Neural progenitor cell (in vitro differentiated cells): ENCODE measurements at regions not wholly inside any gene's neighbourhood (a gene's known extent, or its start where the extent isn't known, plus 50 kb on each side); places are given as distances from the start of the nearest gene placed in this dataset.

Experiments used
- DNase-seq: peaks from one replicate; pipeline ENCODE4 v3.0.0-alpha.2; 2016; ENCODE audit warnings: low spot score
- H2AFZ ChIP-seq: fragments of 200-600 bp; sonication (generic); replicated peaks from 2 replicates; pipeline ENCODE4 v1.6.1; 2016; ENCODE audit warnings: antibody characterized with exemption
- H3F3A ChIP-seq: fragments of 200-600 bp; sonication (generic); 2 replicates; pipeline ENCODE4 v1.6.1; 2016; ENCODE audit warnings: antibody characterized with exemption, low read depth
- H3K27ac ChIP-seq: fragments of 200-600 bp; sonication (generic); 2 replicates; pipeline ENCODE4 v1.5.1; 2016; ENCODE audit warnings: mild to moderate bottlenecking
- H3K27me3 ChIP-seq: fragments of 200-600 bp; sonication (generic); 2 replicates; pipeline ENCODE4 v1.6.1; 2016; ENCODE audit warnings: mild to moderate bottlenecking, moderate library complexity
- H3K36me3 ChIP-seq: fragments of 200-600 bp; sonication (generic); 2 replicates; pipeline ENCODE4 v1.5.1; 2016
- H3K4me1 ChIP-seq: fragments of 200-600 bp; sonication (generic); 2 replicates; pipeline ENCODE4 v1.6.1; 2016; ENCODE audit warnings: mixed run types
- H3K4me2 ChIP-seq: fragments of 200-600 bp; sonication (generic); 2 replicates; pipeline ENCODE4 v1.6.1; 2016
- H3K4me3 ChIP-seq: fragments of 200-600 bp; sonication (generic); 2 replicates; pipeline ENCODE4 v1.5.1; 2016
- H3K79me2 ChIP-seq: fragments of 200-600 bp; sonication (generic); 2 replicates; pipeline ENCODE4 v1.6.1; 2016; ENCODE audit warnings: low read depth
- H3K9ac ChIP-seq: fragments of 200-600 bp; sonication (generic); 2 replicates; pipeline ENCODE4 v1.6.1; 2016
- H3K9me3 ChIP-seq: fragments of 200-600 bp; sonication (generic); 2 replicates; pipeline ENCODE4 v1.5.1; 2016; ENCODE audit warnings: low read depth
- H4K20me1 ChIP-seq: fragments of 200-600 bp; sonication (generic); 2 replicates; pipeline ENCODE4 v1.6.1; 2016; ENCODE audit warnings: low read depth
- H3K27ac Mint-ChIP-seq: 3 replicates; pipeline ENCODE4 v1.8.0; 2021; ENCODE audit warnings: mixed read lengths
- H3K27me3 Mint-ChIP-seq: 2 replicates; pipeline ENCODE4 v1.8.0; 2022; ENCODE audit warnings: low read depth, mild to moderate bottlenecking, inconsistent platforms, moderate library complexity, mixed read lengths; ENCODE audit not compliant: insufficient read depth
- H3K36me3 Mint-ChIP-seq: 3 replicates; pipeline ENCODE4 v1.8.0; 2021; ENCODE audit warnings: mixed read lengths
- H3K4me1 Mint-ChIP-seq: 3 replicates; pipeline ENCODE4 v1.8.0; 2021; ENCODE audit warnings: mixed read lengths
- H3K4me3 Mint-ChIP-seq: 3 replicates; pipeline ENCODE4 v1.8.0; 2021; ENCODE audit warnings: mild to moderate bottlenecking, moderate library complexity, mixed read lengths
- H3K9me3 Mint-ChIP-seq: 3 replicates; pipeline ENCODE4 v1.8.0; 2020; ENCODE audit warnings: mixed read lengths
- CTCF ChIP-seq: fragments of 200-600 bp; sonication (generic); IDR thresholded peaks from 2 replicates; pipeline ENCODE4 v1.5.1; 2017; ENCODE audit warnings: antibody characterized with exemption, mild to moderate bottlenecking
- EZH2 ChIP-seq: fragments of 200-600 bp; sonication (generic); IDR thresholded peaks from 2 replicates; pipeline ENCODE4 v1.6.1; 2017; ENCODE audit warnings: antibody characterized with exemption, mild to moderate bottlenecking, moderate library complexity
- EZH2phosphoT487 ChIP-seq: fragments of 200-600 bp; sonication (generic); IDR thresholded peaks from 2 replicates; pipeline ENCODE4 v1.6.1; 2017; ENCODE audit warnings: antibody characterized with exemption

- no peaks in the 10 kb centered on the region for H3K36me3 Mint-ChIP-seq
Measured at GRCh38 chr4:138475116-138475515, 233.0 kb upstream of the SLC7A11 start.

GRCh38 chr4:138473339-138473738 is 231.2 kb upstream of the SLC7A11 start:
- no peaks in the 10 kb centered on the region for H3K36me3 ChIP-seq
- no peaks in the 10 kb centered on the region for H3K36me3 Mint-ChIP-seq
- H3K27ac Mint-ChIP-seq: no peak overlapping the region
- no peaks in the 10 kb centered on the region for H3K27me3 Mint-ChIP-seq
- H2AFZ ChIP-seq: no peak overlapping the region
- H3K4me3 Mint-ChIP-seq: no peak overlapping the region
- no peaks in the 10 kb centered on the region for H3K4me1 ChIP-seq
- TF ChIP-seq EZH2phosphoT487: no peak
- TF ChIP-seq CTCF: no peak
- no peak for TF ChIP-seq EZH2
- no peak for DNase-seq
- H3F3A ChIP-seq: no peaks in the 10 kb centered on the region
- H3K9me3 ChIP-seq: no peaks in the 10 kb centered on the region
- H3K4me2 ChIP-seq: no peak overlapping the region
- H4K20me1 ChIP-seq: no peaks in the 10 kb centered on the region
- H3K27me3 ChIP-seq: no peaks in the 10 kb centered on the region
- no peaks in the 10 kb centered on the region for H3K79me2 ChIP-seq
- peaks cover 12% of the 10 kb centered on the region for H3K4me1 Mint-ChIP-seq
- H3K4me3 ChIP-seq: no peak overlapping the region
- H3K27ac ChIP-seq: no peak overlapping the region
- no peaks in the 10 kb centered on the region for H3K9me3 Mint-ChIP-seq
- no peak overlapping the region for H3K9ac ChIP-seq

More at GRCh38 chr4:138475116-138475515, 233.0 kb upstream of the SLC7A11 start:
- Histone ChIP-seq H3K27ac (no peak overlapping the region), H3K9ac (no peak overlapping the region), H2AFZ (no peak overlapping the region), H3K79me2 (no peaks in the 10 kb centered on the region), H3K4me1 (no peaks in the 10 kb centered on the region), H3F3A (no peaks in the 10 kb centered on the region), H3K27me3 (no peaks in the 10 kb centered on the region), H4K20me1 (no peaks in the 10 kb centered on the region), H3K4me2 (no peak overlapping the region), H3K4me3 (no peak overlapping the region), H3K36me3 (no peaks in the 10 kb centered on the region), H3K9me3 (no peaks in the 10 kb centered on the region)
- DNase-seq: no peak
- Mint-ChIP-seq H3K9me3 (peaks cover 3% of the 10 kb centered on the region), H3K4me3 (no peak overlapping the region), H3K4me1 (peaks cover 12% of the 10 kb centered on the region), H3K27ac (no peak overlapping the region), H3K27me3 (no peaks in the 10 kb centered on the region)
- TF ChIP-seq EZH2: no peak
- TF ChIP-seq CTCF: no peak
- TF ChIP-seq EZH2phosphoT487: no peak

GRCh38 chr4:138460477-138461414 is 218.6 kb upstream of the SLC7A11 start:
- no peak overlapping the region for H2AFZ ChIP-seq
- Mint-ChIP-seq H3K27ac (no peak overlapping the region), H3K27me3 (no peaks in the 10 kb centered on the region), H3K4me3 (no peak overlapping the region), H3K4me1 (no peaks in the 10 kb centered on the region), H3K9me3 (peaks cover 2% of the 10 kb centered on the region), H3K36me3 (no peaks in the 10 kb centered on the region)
- no peaks in the 10 kb centered on the region for H3F3A ChIP-seq
- TF ChIP-seq CTCF: no peak
- no peaks in the 10 kb centered on the region for H3K79me2 ChIP-seq
- H3K9me3 ChIP-seq: no peaks in the 10 kb centered on the region
- H3K4me1 ChIP-seq: no peaks in the 10 kb centered on the region
- no peaks in the 10 kb centered on the region for H4K20me1 ChIP-seq
- H3K36me3 ChIP-seq: no peaks in the 10 kb centered on the region
- H3K4me2 ChIP-seq: no peak overlapping the region
- no peaks in the 10 kb centered on the region for H3K27me3 ChIP-seq
- H3K27ac ChIP-seq: no peak overlapping the region
- H3K9ac ChIP-seq: no peak overlapping the region
- no peak for DNase-seq
- H3K4me3 ChIP-seq: no peak overlapping the region
